GM19328 (cell line): ENCODE measurements at regions not wholly inside any gene's neighbourhood (a gene's known extent, or its start where the extent isn't known, plus 50 kb on each side); places are given as distances from the start of the nearest gene placed in this dataset.
"Not testable (repeated sequence)": the region's sequence is repeated elsewhere in the genome, so short reads cannot be mapped to it uniquely, and the experiment has no call there.

ENCODE experiments used
- ATAC-seq: cut with Tn5 transposase; IDR thresholded peaks from one replicate; pipeline ENCODE4 v1.9.1; 2021; ENCODE audit warnings: mild to moderate bottlenecking, moderate library complexity; ENCODE audit not compliant: unreplicated experiment

- ATAC-seq = no peak
Measured at GRCh38 chr2:16182841-16183240, 242.5 kb downstream of the MYCN start.

DNA sequence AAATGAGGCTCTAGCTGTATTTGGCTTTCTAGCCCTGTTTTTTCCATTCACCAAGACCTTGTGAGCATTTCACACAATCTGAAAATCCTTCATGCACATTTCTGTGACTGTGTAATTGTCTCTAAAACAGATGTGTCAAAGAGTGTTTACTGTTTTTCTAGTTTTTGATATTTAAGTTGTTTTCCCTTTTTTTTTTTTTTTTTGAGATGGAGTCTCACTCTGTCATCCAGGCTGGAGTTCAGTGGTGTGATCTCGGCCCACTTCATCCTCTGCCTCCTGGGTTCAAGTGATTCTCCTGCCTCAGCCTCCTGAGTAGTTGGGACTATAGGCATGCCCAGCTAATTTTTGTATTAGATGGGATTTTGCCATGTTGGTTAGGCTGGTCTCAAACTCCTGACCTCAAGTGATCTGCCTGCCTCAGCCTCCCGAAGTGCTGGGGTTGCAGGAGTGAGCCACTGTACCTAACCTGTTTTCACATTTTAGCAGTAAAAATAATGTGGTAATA, 242.0 kb downstream of the MYCN start:
- ATAC-seq = not testable (repeated sequence)

DNA sequence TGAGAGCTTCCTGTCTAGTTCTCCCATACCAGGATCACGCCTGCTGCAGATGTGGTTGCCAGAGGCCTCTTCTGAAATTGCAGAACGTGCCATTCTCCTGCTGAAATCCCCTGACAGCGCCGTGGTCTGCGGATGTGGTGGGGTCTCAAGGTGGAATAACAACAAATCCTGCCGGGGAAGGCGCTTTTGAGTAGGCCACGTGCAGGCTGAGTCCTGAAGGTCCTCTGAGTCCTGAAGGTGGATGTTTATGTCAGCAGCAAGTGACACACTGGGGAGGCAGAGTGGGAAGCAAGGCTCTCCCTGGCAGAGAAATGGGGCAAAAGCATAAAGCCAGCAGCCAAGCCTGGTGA, 241.4 kb downstream of the MYCN start:
- ATAC-seq = no peak

DNA sequence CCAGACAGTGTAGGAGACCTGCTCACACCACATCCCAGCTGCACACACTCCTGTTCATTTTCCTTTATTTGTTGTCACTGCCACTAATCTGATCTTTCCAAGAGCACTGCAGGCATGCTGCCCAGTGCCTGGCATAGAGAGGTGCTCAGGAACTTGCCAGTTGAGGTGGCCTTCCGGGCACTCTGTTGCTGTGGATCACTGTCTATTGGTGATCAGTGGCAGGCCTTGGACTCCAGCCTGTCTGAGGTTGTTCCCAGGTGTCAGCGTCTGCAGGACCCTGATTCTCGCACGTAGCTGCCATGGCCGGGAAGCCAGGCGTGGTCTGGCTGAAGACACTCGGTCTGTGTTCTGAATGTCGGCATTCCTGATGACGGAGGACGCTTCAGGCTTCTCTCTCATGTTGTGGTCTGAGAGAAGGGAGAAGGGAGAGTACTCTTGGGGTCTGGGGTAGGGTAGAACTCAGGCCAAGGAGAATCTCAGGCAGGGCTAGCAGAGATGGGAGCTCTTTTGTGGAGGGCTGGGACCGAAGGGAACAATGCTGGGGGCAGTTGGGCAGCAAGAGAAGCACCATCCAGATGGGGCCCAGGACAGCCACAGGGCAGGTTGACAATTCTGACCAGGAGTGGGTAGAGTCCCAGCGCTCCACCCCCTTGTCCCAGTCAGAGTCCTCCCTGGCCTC, 240.9 kb downstream of the MYCN start:
- no peak for ATAC-seq

- ATAC-seq = no peak
Measured at GRCh38 chr2:16180631-16181030, 240.3 kb downstream of the MYCN start.

DNA sequence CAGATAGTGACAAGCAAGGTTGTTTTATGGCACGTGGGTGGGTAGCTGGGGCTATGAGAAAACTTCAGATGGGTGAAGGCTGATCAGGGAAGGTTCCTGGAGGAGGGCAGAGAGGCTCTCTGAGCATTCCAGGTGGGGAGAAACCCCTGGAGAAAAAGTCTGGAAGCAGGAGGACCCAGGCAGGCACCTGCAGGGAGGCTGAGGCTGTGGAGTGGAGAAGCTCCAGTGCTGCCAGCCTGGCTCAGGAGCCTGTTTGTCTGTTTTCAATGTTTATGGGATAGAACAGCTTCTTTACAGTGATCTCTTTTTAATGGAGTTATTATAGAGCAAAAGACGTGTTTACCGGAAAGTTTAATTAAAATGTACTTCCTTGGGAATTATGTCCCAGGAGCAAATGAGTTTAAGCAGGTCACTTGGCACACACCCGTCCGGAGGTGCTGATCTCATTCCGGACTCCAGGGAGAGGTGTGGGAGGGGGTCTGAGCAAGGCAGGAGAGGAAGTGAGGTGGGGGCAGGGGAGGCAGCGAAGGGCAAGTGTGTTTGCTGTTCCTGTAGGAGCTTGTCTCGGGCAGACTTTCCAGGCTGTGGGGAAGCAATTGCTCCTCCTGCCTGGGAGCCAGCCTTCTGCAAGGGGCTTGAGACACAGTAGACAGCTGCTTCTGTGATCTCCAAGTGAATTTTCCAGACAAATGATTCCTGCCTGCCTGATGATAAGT, 239.5 kb downstream of the MYCN start:
- no peak for ATAC-seq

- ATAC-seq = no peak
Measured at GRCh38 chr2:16178551-16179130, 238.3 kb downstream of the MYCN start.

GRCh38 chr2:16177671-16178180, 237.4 kb downstream of the MYCN start:
- no peak for ATAC-seq

DNA sequence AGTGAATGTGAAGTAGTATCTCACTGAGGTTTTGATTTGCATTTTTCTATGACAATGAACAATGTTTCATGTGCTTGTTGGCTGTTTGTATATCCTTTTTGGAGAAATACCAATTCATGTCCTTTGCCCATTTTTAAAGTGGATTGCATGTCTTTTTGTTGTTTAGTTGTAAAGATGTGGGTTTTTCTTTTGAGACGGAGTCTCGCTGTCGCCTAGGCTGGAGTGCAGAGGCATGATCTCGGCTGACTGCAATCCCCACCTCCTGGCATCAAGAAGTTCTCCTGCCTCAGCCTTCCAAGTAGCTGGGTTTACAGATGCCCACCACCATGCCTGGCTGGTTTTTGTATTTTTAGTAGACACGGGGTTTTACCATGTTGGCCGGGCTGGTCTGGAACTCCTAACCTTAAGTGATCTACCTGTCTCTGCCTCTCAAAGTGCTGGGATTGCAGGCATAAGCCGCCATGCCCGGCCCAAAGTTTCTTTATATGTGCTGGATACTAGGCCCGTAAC, 236.7 kb downstream of the MYCN start:
- ATAC-seq = no peak

- ATAC-seq = no peak
Measured at GRCh38 chr2:16175247-16175825, 235.0 kb downstream of the MYCN start.

GRCh38 chr2:16174693-16175045, 234.3 kb downstream of the MYCN start:
- ATAC-seq = no peak

DNA sequence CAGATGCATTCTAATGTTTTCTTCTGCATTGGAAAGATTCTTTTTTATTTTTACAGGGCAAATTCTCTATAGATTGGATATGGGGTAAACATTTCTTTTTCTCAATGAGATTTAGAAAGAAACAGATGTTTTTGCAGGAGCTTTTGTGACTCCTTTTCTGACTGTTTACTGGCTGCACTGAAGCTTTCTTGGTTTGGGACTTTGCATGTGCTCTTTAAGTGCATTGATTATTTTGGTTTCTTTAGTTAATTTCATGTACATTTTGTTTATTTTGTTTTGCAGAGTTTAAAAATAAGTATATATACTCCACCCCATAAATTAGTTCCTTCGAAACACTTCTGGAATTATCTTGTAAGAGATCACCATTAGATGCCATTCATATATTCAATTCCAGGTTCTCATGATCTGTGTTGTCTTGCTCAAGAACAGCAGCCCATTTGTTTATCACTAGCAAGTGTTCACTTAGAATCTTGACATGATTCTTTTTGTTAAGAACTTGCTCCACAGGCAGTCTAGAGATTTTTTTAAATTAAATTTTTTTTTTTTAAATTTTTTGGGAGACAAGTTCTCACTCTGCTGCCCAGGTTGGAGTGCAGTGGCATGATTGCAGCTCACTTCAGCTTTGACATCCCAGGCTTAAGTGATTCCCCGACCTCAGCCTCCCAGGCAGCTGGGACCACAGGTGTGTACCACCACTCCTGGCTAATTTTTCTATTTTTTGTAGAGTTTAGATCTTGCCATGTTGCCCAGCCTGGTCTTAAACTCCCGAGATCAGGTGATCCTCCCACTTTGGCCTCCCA, 233.7 kb downstream of the MYCN start:
- no peak for ATAC-seq

DNA sequence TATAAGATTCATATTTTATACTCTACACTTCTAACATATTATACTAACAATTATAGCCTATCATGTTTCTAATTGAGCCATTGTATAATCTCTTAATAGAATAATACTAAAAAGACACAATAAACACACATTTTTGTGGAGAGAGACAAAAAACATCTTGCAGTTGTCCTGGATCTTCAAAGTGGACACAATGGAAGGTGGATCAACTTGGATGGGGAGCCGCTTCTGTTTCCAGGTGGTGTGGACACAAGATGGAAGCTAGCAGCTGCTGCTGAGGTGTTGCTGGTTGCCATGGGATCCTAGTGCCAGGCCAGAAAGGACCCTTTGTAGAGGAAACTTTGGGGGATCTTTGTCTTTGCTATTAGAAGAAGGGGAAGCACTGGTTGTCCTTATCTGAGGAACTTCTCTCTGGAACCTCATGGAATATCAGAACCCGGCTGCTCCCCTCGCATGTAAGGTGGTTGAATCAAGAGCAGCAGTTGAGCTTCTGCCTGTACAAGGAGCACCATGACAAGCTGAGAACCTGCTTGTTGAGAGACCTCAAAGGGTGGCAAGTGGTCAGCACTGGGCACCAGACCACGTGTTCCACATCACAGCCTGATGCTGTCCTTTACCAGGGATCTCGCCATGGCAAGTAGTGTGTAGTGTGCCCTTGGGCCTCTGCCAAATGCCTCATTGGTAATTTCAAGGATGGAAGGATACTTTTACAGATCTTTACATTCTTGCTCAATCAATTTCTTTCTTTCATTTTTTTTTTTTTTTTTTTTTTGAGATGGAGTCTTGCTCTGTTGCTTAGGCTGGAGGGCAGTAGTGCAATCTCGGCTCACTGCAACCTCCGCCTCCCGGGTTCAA, 232.2 kb downstream of the MYCN start:
- ATAC-seq = no peak

- no peak for ATAC-seq
Measured at GRCh38 chr2:16171425-16171920, 231.1 kb downstream of the MYCN start.

- ATAC-seq = no peak
Measured at GRCh38 chr2:16170675-16171424, 230.5 kb downstream of the MYCN start.

DNA sequence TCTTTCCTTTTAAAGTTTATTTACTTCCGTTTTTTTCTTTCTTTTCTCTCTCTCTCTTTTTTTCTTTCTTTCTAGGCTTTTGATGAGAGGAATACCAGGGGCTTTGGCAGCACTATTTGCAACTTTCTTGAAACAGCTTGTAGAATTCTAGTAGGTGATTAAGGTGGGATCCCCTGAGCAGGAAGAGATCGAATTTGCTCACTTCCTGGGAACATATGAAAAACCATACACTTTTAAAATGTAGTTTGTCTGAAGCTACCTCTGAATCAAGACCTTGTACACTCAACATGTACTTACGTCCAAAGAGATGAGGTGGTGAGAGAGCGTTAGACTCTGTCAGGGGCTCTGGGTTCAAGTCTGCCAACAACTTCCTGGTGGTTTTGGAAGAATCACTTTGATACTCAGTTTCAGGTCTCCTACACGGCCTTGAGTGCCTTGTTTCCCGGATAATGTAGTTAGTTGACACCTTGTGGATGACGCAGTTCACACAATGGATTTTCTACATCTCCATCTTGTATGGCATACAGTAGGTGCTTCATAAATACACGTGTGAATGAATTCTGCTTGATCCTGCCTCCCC, 229.1 kb downstream of the MYCN start:
- no peak for ATAC-seq

- no peak for ATAC-seq
Measured at GRCh38 chr2:16168506-16169264, 228.3 kb downstream of the MYCN start.
